GM18909 (cell line): ENCODE measurements at regions not wholly inside any gene's neighbourhood (a gene's known extent, or its start where the extent isn't known, plus 50 kb on each side); places are given as distances from the start of the nearest gene placed in this dataset.
"Not testable (repeated sequence)": the region's sequence is repeated elsewhere in the genome, so short reads cannot be mapped to it uniquely, and the experiment has no call there.

Experiments used
- ATAC-seq: cut with Tn5 transposase; IDR thresholded peaks from one replicate; pipeline ENCODE4 v1.9.1; 2021; ENCODE audit warnings: mild to moderate bottlenecking; ENCODE audit not compliant: unreplicated experiment, poor library complexity

- no peak for ATAC-seq
Measured at GRCh38 chr11:90585491-90585890, 362.6 kb upstream of the CHORDC1 start.

GRCh38 chr11:90582999-90583398 is 360.1 kb upstream of the CHORDC1 start:
- ATAC-seq, result not testable (repeated sequence)

GRCh38 chr11:90564531-90564930 is 341.7 kb upstream of the CHORDC1 start:
- no peak for ATAC-seq

DNA sequence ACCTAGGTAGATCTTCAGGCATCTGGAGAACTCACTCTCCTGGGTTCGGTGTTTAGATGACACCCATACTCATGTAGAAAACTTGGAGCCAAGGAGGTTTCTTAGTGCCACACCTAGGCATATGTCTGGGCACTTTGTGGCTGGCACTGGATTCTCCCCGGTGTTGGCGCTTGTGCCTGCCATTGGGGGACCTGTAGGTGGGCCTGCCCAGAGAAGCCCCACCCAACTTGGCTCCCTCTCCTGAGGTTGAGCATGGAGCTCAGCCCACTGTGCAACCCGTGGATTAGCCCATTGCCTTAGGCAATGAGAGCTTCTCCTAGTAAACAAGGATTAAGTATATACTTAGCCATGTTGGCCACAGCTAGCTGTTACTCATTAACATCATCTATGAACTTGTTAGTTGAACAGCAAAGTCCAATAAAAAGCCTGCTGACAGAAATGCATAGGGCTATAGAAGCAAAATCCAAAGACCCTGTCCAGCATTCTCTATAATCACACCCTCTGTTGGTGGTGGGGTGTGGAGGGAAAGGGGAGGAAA is 335.5 kb upstream of the CHORDC1 start:
- no peak for ATAC-seq

- no peak for ATAC-seq
Measured at GRCh38 chr11:90556606-90557005, 333.8 kb upstream of the CHORDC1 start.

GRCh38 chr11:90556026-90556425 is 333.2 kb upstream of the CHORDC1 start:
- no peak for ATAC-seq

DNA sequence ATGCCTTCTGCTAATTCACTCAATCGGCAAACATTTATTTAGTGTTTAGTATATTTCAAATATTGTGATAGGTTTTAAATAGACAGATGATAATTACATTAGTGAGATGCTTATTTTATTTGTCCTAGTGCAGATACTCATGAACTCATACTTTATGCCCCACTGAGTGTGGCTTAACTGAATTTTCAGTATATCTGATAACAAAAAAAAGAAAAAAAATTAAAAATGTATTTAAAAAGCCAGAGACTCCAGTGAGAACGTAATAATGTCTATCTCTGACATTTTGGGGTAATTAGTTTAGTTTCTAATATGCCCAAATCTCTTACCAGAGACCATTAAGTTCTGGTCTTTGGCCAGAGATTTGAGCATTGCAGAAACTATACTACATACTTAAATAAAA is 332.6 kb upstream of the CHORDC1 start:
- no peak for ATAC-seq

DNA sequence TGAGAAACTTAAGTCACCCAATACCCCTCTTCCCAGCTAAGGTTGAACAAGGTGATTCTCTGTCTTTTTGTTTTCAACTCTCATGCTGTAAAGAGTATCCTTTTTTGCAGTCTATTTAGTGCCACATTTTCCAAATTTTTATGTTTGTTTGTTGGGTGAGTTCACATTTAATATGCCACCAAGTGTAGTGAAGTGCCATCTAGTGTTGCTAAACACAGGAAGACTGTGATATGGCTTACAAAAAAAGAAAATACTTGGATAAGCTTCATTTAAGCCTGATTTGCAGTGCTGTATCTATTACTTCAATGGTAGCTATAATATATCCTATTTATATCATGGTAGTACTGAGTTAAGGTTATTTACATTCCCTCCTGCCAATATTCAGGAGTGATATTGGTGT is 319.2 kb upstream of the CHORDC1 start:
- ATAC-seq, result no peak

GRCh38 chr11:90536301-90536700 is 313.5 kb upstream of the CHORDC1 start:
- no peak for ATAC-seq

- ATAC-seq, result no peak
Measured at GRCh38 chr11:90532125-90532524, 309.3 kb upstream of the CHORDC1 start.

DNA sequence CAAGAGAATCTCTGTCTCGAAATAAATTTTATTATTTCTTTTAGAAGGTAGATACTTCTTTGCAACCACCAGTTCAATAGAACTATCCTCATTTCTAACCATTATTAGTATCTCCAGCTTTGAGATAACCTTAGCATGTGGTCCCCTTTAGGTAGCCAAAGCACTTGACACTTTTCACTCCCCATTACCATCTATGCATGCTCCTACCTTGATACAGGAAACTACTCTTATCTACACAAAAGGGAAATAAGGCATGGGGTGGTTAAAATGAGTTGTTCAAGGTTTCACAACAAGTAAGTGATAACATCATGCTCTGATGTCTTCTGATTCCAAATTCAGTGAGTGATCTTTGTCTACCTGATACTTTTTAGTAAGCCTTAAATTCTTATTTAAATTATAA is 308.2 kb upstream of the CHORDC1 start:
- ATAC-seq, result no peak

- no peak for ATAC-seq
Measured at GRCh38 chr11:90525962-90526361, 303.1 kb upstream of the CHORDC1 start.

DNA sequence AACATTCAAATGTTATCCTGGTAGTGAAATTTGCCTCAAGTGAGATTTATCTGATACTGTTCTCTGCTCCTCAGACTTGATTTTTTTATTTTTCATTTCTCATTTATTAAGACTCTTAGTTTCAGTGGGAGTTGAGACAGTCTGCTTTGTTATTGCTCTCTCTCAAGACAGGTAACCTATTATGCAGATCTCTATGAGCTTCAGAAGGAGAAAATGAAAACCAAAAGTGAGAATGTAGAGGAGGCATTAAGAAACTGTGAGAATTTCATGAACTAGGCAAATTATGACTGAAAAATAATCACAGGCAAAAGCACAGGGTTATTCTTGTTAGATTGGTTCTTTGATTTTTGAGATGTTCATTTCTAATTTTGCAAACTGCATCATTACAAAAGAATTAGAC is 290.0 kb upstream of the CHORDC1 start:
- peak; percentile 78 for ATAC-seq

- ATAC-seq, result no peak
Measured at GRCh38 chr11:90510839-90511238, 288.0 kb upstream of the CHORDC1 start.

- ATAC-seq, result no peak
Measured at GRCh38 chr11:90500922-90501568, 278.2 kb upstream of the CHORDC1 start.

DNA sequence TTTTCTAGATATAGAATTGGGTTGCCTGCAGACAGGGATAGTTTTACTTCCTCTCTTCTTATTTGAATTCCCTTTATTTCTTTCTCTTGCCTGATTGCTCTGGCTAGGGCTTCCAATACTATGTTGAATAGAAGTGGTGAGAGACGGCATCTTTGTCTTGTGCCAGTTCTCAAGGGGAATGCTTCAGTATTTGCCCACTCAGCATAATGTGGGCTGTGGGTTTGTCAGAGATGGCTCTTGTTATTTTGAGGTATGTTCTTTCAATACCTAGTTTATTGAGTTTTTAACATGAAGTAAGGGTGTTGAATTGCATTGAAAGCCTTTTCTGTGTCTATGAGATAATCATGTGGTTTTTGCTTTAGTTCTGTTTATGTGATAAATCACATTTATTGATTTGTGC is 273.9 kb upstream of the CHORDC1 start:
- no peak for ATAC-seq

DNA sequence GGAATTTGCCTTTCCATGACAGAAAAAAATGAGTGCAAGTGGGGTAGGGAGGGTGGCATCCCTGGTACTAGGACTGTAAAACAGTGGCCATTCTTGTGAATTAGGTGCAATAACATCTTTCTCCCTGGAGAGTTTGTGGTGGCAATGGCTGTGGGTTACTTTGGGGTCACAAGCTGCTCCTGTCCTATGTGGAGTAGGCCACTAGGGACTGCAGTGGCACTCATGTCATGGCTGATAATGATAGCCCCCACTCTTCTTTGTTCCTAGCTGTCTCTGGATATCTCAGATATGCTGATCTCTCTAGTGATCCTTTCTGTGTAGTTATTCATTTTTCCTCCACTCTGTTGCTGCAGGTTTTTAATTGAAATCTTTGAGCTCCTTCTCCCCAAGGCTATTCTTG is 270.5 kb upstream of the CHORDC1 start:
- ATAC-seq, result no peak

DNA sequence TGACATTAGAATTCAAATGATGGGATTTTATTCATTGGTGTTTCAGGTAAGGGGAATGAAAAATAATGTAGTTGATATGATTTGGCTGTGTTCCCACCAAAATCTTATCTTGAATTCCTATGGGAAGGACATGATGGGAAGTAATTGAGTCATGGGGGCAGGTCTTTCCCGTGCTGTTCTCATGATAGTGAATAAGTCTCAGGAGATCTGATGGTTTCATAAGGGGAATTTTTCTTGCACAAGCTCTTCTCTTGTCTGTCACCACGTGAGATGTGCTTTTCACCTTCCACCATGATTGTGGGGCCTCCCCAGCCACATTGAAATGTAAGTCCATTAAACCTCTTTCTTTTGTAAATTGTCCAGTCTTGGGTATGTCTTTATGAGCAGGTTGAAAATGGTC is 268.6 kb upstream of the CHORDC1 start:
- no peak for ATAC-seq

- ATAC-seq, result peak; percentile 80
Measured at GRCh38 chr11:90476442-90477007, 253.7 kb upstream of the CHORDC1 start.

- no peak for ATAC-seq
Measured at GRCh38 chr11:90468923-90469322, 246.1 kb upstream of the CHORDC1 start.

GRCh38 chr11:90465553-90465952 is 242.7 kb upstream of the CHORDC1 start:
- ATAC-seq, result no peak

GRCh38 chr11:90455347-90455920 is 232.6 kb upstream of the CHORDC1 start:
- ATAC-seq, result not testable (repeated sequence)
